Posterior cingulate gyrus (tissue), 11 donors: ENCODE measurements at regions not wholly inside any gene's neighbourhood (a gene's known extent, or its start where the extent isn't known, plus 50 kb on each side); places are given as distances from the start of the nearest gene placed in this dataset.
A peak's percentile ranks its signal among the peaks of the same experiment; 100 is the strongest.

Experiments used
- DNase-seq, 10 donors: peaks; one replicate each; pipeline versions ENCODE4 v3.0.0 to v3.0.0-alpha.2; 2020 to 2021; ENCODE audit warnings: mixed read lengths in 3 of 10
- intact Hi-C: fragments of 100-400 bp; cut with DNase I; formaldehyde crosslinking; loops from one replicate; pipeline ENCODE4 v1.15.1; 2023

- intact Hi-C loops = no loop called here
- DNase-seq = peak in 1 of 10 donors; percentile 52
Observed at GRCh38 chr19:29450306-29450705, 75.5 kb upstream of the VSTM2B start.

- intact Hi-C loops = no loop called here
- peak in 1 of 10 donors; percentile 12 for DNase-seq
Observed at GRCh38 chr19:29450812-29451211, 75.0 kb upstream of the VSTM2B start.

DNA sequence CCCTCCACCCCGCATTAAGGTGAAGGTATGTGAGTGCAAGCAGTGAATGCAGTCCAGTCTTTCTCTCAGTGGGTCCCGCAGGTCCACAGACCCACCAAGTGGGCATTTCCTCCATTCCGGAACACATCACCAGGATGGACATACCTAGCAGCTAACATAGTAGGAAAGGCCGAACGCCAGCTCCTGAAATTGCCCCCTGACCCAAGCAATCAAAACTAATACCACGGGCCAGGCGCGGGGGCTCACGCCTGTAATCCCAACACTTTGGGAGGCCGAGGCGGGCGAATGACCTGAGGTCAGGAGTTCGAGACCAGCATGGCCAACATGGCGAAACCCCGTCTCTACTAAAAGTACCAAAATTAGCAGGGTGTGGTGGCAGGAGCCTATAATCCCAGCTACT is 71.7 kb upstream of the VSTM2B start:
- intact Hi-C loops = no loop called here
- peak in 1 of 10 donors; percentile 13 for DNase-seq

GRCh38 chr19:29457413-29457812 is 68.4 kb upstream of the VSTM2B start:
- intact Hi-C loops = no loop called here

DNA sequence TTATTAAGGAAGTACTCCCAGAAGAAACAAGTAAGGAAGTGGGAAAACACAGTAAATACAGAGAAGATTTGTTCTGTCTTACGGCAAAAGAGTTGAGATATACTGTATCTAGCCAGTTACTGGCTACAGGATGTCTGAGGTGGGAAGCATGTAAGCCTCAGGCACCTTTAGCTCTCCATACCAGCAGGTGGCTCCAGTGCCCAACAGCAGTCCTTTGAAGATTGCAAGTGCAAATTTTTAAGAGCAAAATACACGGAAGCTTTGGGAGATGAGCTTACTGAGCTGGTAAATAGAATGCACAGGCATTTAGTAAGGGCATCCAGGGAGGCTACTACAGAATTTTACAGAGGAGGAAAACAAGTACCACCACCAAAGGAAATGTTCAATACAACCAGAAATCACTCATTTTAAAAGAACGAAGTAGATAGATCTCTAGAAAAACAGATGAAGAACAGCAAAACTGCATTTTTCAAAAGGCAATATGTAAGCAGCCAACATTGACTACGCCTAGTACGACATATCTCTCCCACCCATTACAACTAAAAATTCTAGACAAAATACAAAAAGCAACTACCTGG is 57.9 kb upstream of the VSTM2B start:
- intact Hi-C loops = loop anchor here (5.0 kb wide), 1 partner anchor 54 kb away; no protein-coding TSS in a partner anchor
- peak in 5 of 10 donors; percentile 52 to 92 (median 61) for DNase-seq

More at GRCh38 chr19:29457413-29457812, 68.4 kb upstream of the VSTM2B start:
- peak in 1 of 10 donors; percentile 6 for DNase-seq

DNA sequence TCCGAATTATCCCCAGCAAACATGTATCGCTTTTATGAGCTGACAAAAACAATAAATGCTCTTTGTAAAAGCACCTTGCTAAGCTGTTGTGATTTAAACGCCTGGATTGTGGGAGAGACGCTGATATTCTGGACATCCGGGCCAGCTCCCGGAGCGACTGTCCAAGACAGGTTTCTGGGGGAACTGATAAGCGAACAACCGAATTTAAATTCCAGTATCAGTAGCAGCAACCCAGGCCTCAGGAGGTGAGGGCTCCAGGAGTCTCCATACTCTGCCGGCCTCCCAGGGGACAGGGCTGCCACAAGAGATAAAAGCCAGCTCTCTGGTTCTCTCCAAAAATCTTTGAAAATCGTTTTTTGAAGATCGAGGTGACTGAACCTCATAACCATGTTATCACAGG is 50.3 kb upstream of the VSTM2B start:
- DNase-seq = no peak
- intact Hi-C loops = no loop called here
